ENCODE measurements at regions not wholly inside any gene's neighbourhood (a gene's known extent, or its start where the extent isn't known, plus 50 kb on each side); places are given as distances from the start of the nearest gene placed in this dataset.

DNA sequence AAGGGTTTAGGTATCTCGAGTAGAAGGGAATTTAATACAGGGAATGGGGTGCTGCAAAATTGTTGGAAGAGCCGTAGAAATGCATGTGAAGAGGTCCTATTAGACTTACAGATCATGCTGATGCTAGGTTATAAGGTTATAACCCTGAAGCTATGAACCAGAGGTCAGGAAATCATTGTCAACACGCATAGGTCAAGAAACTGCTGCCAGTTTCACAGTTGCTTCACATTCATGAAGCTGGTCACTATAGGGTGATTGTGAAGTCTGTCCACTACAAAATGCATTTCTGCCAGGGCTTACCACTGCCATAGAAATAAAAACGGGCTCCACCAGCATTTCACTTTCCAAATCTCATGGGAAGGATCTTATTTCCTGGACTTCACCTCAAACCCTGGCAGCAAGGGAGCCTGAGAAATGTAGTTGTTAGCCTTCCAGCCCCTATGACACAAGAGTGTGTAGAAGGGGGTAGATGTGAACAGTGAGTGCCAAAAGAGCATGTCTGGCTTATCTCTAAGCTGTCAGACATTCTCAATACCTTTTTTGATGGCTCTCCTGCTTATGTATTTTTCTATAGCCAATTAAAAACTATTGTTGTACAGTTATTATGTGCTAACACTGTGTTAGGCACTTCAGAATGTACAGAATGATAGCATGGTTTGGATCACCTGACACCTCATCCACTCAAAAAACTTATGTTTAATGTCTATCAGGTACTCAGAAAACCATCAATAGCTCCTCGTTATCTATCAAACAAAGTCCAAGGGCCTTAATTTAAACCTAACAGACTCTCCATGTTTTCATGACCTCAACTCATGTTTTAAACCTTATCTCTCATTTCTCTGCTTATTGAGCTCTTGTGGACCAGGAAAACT, 148.3 kb upstream of the TSC22D2 start:
- no peak for TF ChIP-seq CTCF (IDR thresholded peaks at IDR 0.05)
- no peak for TF ChIP-seq POLR2A (IDR thresholded peaks at IDR 0.05)
- no peak for TF ChIP-seq POLR2AphosphoS5 (IDR thresholded peaks at IDR 0.05)
